WI38 (cell line): ENCODE measurements at regions not wholly inside any gene's neighbourhood (a gene's known extent, or its start where the extent isn't known, plus 50 kb on each side); places are given as distances from the start of the nearest gene placed in this dataset.

Experiments used
- H3K4me3 ChIP-seq: 2 replicates; pipeline ENCODE4 v1.5.1; 2011; ENCODE audit warnings: low read depth, mild to moderate bottlenecking, control low read depth, low read length
- CTCF ChIP-seq: IDR thresholded peaks from 2 replicates; pipeline ENCODE4 v1.5.1; 2012; ENCODE audit warnings: low read depth, mild to moderate bottlenecking, control low read depth, low read length

- H3K4me3 ChIP-seq, result no peak overlapping the region
- no peak for TF ChIP-seq CTCF
These were observed 78.8 kb upstream of the TENT5A start for GRCh38 chr6:81831274-81831673.

- no peak for TF ChIP-seq CTCF
- no peak overlapping the region for H3K4me3 ChIP-seq
These were observed 74.3 kb upstream of the TENT5A start for GRCh38 chr6:81826784-81827183.

GRCh38 chr6:81822568-81822967, 70.1 kb upstream of the TENT5A start:
- TF ChIP-seq CTCF, result no peak
- H3K4me3 ChIP-seq, result no peak overlapping the region

- H3K4me3 ChIP-seq, result no peak overlapping the region
- no peak for TF ChIP-seq CTCF
These were observed 69.0 kb upstream of the TENT5A start for GRCh38 chr6:81821449-81821848.

GRCh38 chr6:81820980-81821379, 68.5 kb upstream of the TENT5A start:
- no peak for TF ChIP-seq CTCF
- H3K4me3 ChIP-seq, result no peak overlapping the region

GRCh38 chr6:81820422-81820821, 67.9 kb upstream of the TENT5A start:
- TF ChIP-seq CTCF, result no peak
- no peak overlapping the region for H3K4me3 ChIP-seq

- no peak for TF ChIP-seq CTCF
- no peak overlapping the region for H3K4me3 ChIP-seq
These were observed 67.3 kb upstream of the TENT5A start for GRCh38 chr6:81819767-81820166.
